ENCODE measurements at regions not wholly inside any gene's neighbourhood (a gene's known extent, or its start where the extent isn't known, plus 50 kb on each side); places are given as distances from the start of the nearest gene placed in this dataset.
"Not testable (repeated sequence)": the region's sequence is repeated elsewhere in the genome, so short reads cannot be mapped to it uniquely, and the experiment has no call there.

DNA sequence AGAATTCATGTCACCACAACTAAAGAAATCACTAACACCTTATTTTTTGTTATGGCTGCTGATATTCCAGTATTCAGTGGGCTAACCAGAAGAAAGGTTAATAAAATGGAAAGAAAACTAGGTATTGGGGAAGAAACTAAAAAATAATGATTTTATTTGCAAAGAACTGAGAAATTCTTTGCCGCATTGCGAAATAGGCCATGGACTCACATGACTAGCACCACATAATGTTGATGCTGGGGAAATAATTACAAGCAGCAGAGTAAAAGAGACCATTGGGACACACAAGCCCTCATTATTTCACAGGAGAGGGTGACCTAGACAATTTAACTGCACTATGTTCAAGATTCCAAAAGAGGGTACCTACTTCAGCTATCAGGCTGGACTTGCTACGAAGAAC is 1411.5 kb downstream of the SLITRK5 start:
- no peak for DNase-seq

DNA sequence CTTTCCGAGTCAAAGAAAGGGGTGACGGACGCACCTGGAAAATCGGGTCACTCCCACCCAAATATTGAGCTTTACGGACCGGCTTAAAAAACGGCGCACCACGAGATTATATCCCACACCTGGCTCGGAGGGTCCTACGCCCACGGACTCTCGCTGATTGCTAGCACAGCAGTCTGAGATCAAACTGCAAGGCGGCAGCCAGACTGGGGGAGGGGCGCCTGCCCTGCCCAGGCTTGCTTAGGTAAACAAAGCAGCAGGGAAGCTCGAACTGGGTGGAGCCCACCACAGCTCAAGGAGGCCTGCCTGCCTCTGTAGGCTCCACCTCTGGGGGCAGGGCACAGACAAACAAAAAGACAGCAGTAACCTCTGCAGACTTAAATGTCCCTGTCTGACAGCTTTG is 1416.9 kb downstream of the SLITRK5 start:
- DNase-seq = not testable (repeated sequence)

DNA sequence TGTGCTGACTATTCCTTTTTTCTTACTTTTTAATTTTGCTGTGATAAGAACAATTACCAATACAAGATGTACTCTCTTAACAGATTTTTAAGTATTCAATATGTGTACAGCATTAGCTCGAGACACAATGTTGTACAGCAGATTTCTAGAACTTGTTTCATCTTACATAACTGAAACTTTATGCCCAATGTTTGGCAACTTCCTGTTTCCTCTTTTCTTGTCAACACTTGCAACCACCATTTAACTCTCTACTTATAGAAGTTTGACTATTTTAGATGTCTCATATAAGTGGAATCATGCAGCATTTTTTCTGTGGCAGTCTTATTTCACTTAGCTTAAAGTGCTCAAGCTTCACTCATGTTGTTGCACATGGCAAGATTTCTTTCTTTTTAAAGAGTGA is 1426.8 kb downstream of the SLITRK5 start:
- DNase-seq = no peak

DNA sequence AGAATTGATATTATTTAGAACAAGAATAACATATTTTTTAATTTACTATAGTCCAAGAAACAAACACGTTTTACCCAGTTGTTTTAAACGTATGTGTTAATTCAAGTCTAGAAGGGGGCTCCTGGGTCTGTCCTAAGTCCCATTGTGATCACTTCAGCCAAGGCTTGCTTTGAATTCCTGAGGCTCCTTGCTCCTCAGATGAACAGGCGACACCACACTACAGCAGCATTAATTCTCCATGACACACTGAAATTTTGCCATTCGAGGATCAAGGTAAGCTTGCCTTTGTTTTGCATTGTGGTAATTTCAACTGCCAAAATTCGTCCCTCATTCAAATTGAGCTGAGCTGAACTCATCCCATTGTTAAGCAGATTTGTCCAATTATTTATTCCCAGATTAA is 1442.6 kb downstream of the SLITRK5 start:
- no peak for DNase-seq

DNA sequence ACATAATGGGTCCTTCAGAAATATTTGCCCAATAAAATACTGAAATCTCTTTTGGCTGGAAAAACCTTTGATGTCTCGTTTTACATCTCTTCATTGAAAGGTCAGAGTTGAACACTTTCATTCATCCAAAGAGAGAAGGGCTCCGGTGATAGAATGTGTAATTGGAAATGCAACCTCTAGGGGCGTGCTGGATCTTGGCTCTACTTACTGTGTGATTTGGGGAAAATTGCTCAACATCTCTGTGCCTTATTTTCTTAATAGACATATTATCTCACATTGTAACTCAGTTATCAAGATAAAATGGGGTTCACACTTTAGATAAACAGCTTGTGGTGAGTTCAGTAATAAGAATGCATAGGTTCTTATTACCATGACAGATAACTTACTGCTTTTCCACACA is 1444.1 kb downstream of the SLITRK5 start:
- no peak for DNase-seq

DNA sequence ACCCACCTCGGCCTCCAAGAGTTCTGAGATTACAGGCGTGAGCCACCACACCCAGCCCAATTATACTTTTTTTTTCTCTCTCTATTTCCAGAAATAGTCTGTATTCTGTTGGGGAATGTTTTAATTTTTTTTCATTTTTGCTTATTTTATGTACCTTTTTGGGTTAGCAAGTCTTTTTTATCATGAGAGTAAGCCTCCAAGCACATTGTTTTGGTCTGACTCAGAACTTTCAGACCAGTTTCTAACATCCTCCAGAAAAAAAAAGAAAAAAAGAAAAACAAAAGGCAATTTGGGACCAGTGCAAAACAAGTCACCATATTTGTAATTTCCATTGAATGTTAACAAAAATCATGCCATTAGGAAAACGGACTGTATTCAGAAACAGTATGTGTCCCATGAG is 1465.5 kb downstream of the SLITRK5 start:
- DNase-seq = no peak

DNA sequence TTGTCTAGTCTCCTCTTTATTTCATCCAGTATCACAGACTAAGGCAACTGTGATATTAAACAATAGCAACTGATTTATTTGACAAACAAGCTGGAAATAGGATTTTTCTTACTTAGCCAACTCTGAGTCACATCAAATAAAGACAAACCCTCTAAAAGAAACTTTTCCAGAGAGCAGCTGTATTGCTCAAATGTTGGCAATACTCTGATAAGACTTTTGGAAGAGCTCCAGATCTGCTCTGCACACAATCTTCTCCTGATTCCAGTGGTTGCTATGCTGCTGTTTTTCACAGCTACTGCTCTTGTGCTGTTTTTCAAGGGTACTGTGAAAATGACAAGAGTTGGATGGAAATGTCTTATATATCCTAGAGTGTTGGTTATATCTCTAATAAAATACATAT is 1479.2 kb downstream of the SLITRK5 start:
- no peak for DNase-seq

DNA sequence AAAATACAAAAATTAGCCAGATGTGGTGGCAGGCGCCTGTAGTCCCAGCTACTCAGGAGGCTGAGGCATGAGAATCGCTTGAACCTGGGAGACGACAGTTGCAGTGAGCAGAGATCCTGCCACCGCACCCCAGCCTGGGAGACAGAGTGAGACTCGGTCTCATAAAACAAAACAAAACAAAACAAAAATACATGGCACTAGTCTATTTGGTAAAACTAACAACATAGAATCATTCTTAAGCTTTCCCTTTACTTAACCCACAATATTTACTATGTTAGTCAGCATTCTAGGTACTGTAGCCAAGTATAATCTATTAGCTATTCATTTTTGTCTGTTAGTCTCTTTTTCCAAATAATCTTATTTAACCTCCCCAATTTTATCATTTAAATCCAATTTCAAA is 1482.8 kb downstream of the SLITRK5 start:
- DNase-seq = no peak

DNA sequence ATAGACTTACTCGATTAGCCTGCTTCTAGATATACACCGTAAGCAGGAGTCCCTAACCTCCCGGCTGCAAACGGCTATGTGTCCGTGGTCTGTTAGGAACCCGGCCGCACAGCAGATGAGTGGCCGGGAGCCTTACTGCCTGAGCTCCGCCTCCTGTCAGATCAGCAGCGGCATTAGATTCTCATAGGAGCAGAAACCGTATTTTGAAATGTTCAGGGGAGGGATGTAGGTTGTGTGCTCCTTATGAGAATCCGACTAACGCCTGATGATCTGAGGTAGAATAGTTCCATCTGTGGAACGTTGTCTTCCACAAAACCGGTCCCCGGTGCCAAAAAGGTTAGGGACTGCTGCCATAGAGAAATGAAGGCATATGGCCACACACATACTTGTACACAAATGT is 1491.9 kb downstream of the SLITRK5 start:
- no peak for DNase-seq

DNA sequence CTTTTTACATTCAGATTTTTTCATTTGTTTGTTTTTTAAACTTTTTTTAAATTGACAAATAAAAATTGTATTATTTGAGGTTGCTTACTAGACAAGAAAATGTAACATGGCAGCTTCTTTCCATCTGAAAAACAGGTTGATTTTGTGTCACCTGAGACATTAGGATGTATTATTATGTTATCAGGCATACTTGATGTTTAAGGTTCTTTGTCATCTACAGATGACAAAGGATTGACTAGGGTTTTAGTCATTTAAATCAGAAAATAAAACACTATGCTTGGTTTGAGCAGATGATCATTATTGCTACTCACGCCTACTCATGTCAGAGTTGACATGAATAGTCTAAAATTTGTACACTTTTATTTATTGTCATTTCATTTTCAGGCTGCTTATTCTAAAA is 1494.5 kb downstream of the SLITRK5 start:
- no peak for DNase-seq

DNA sequence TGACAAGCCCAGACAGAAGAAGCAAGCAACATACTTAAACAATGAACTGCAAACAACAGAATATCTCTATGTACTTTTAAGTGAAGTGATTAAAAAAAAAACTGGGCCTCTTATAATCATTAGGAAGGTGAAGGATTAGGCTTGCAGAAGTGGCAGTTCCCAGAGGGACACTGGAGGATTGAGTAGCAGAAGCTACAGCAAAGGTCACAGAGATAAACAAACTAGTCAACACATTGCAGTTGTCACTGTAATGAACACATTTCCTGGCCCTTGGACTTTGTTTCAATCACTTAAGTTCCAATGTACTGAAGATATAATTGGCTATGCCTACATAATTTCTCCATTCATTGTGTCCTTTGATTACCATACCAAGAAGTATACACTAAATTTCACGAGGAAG is 1498.8 kb downstream of the SLITRK5 start:
- DNase-seq = no peak

DNA sequence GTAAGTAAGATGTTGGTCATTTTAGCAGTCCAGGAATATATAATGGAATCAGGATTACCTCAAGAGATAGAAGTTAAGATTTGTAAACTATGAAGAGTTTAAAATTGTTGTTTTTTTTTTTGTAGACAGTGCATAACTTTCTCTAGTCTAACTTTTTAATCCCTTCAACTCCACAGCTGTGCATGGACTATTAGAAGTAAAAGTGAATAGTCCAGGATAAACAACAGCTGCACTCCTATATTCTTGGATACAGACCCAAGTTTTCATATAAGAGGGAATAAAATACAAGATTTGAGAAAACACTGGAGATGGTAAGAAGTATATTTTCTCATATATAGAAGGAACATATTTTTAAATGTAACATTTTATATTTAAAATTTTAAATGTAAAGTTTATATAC is 1509.9 kb downstream of the SLITRK5 start:
- DNase-seq = no peak

DNA sequence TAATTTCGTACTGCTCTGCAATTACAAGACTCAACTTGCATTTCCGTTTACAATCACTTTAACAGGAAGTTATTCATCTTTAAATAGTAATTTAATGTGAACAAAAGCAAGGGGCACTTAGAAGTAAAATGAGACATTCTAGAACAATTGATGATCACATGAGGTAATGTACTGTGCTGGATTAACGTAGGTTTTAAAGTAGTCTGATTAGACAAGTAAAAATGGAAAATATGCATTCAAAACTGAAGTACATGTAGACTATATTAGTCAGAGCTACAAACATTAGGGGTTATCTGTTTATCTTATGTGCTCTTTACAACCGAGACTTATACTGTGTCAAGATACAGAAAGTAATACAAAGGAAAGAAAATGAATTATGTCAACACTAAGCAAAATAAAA is 1528.0 kb downstream of the SLITRK5 start:
- no peak for DNase-seq

DNA sequence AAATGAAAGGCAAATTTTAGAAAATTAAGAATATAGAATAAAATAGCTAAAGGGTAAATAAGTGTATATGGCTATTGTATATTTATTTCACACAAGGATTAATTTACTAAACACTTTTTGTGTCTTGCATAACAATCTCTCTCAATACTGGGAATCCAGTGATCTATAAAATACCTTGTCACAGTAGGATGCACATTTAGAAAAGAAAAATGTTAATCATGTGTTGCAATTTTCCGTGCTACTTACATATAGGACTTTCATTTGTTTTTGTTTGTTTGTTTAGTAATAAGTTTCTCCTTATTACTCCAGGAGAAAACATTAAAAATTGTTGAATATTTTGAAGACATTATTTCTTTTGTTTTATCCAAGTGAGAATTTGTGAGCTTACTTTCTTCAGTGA is 1533.3 kb downstream of the SLITRK5 start:
- no peak for DNase-seq

DNA sequence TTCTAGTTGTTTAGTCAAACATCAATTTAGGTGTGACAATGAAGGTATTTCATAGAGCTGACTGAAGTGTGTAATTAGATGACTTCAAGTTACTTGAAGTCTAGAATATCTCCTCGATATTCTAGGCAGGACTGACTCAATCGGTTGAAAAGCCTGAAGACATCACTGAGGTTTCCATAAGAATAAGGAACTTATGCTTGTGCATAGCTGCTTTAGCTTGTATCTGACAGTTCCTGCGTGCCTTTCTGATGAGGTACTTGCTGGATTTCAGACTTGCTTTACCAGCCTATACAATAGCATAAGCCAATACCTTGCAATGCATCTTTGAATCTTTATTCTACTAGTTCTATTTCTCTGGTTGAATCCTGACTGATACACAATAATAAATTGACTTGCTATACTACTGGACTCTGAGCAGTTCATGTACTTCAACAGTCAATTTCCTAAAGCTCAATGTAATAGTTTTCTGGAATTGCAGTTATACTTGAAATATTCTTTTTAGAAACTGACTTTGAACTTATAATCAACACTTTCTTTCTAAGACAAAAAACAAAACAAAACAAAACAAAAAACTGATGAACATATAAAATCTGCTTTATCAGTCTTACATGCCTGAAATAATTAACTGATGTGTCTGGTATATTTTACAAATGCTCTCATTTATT is 1534.8 kb downstream of the SLITRK5 start:
- DNase-seq = no peak

DNA sequence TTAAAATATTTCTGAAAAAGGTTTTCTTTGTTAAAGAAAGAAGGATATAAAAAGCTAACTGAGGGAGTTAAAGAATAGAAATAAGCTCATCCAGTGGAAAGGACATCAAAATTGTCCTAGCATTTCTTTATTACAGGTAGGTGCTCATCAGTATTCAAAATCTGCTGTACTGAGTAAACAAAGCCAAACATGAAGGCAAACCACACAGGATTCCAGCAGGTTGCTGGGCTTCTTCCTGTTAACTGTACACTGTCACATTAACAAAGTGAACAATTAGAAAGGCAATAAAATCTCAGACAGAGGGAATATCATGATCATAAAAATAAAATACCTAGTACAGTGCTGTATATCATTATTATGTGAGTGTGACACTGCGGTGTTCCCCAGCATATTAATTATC is 1541.0 kb downstream of the SLITRK5 start:
- DNase-seq = no peak

DNA sequence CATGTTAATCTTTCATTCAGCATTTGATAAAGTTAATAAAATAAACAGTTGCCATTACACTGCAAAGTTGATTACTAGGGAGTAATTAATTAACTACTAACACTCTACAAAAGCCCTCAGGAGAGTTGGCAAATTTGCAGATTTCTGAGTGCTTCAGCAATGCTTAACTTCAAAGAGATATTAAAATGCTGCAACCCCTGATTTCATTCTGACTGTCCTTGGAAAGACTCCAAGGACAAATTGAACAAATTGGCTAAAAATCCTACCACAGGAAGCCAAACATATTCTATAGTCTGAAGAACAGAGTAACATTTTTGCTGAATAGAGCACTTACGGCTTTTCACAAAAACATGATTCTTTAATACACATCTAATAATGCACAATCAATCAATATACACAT is 1543.0 kb downstream of the SLITRK5 start:
- DNase-seq = no peak

DNA sequence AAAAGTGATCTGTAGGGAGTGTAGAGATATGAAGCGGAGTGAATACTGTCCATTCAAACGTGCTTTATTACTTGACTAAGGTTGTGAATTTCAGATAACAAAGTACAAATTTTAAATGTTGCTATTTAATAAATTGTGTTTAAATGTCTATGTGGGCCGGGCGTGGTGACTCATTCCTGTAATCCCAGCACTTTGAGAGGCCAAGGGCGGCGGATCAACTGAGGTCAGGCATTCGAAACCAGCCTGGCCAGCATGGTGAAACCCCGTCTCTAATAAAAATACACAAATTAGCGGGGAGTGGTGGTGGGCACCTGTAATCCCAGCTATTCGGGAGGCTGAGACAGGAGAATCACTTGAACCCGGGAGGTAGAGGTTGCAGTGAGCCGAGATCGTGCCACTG is 1544.1 kb downstream of the SLITRK5 start:
- DNase-seq = not testable (repeated sequence)

DNA sequence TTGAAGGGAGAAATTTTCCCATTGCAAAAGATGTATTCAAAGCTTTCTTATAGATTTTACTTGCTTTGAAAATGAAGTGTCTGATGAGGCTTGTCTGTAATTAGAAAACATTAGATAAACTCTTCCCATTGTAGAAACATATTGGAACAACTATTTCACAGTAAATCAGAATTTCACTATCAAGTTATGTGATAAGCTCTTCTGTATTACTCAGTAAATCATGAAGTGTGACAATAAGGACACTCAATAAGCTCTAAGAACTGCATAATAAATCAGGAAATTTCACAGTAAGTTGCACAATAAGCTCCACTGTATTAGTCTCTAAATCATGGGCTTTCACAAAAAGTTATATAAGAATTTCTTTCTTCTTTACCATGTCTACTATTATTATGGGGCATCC is 1546.6 kb downstream of the SLITRK5 start:
- DNase-seq = no peak

DNA sequence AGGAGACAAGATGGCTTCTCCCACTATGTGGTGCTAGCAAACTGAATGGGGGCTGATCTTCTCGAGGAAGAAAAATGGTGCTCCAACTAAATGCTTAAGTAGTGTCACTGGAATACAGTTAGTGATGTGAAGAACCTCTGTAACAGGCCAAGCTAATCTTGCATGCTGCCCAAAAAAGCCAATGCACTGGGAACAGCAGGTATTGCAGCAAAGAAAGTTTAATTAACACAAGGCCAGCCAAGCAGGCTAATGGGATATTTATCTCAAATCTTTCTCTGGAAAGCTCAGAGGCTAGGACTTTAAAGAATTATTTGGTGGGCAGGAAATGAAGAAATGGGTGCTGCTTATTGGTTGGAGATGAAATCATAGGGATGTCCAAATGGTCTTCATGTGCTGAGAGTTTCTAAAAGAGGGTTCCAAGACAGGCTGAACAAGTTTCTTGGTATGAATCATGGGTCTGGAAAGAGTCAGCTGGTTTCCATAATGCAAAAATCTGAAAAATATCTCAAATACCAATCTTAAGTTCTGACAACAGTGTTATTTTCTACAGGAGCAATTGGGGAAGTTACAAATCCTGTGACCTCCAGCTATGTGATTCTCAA is 1550.5 kb downstream of the SLITRK5 start:
- no peak for DNase-seq

DNA sequence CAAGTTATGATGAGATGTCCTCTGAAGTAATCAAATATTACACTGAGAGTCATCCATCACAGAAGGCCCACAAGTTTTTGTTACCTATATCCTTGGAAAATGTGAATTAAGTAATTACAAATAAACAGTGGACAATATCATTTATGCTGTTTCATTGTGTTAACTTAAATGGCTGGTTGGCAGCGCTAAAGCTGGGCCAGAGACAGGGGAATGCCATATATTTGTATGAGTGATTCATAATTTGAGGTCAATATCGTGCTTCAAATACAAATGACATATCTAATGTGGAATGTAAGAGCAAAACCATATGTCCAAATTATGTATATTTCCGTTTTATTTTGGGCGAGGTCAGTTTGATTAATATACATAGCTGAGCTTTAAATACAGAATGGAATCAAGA is 1556.2 kb downstream of the SLITRK5 start:
- DNase-seq = no peak

DNA sequence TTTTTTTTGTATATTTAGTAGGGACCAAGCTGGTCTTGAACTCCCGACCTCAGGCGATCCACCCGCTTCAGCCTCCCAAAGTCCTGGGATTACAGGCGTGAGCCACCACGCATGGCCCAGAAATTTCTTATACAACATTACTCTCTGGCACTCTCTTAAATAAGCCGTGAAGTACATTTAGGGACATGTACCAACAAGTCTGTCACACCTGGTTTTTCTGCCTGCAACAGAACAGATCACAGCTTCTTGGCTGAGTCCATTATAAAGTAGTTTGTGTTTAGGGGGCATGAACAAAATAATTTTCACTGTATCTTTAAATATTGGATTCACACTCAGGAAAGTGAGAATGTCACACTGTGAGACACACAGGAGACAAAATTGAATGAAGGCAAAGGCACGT is 1567.3 kb downstream of the SLITRK5 start:
- DNase-seq = no peak

DNA sequence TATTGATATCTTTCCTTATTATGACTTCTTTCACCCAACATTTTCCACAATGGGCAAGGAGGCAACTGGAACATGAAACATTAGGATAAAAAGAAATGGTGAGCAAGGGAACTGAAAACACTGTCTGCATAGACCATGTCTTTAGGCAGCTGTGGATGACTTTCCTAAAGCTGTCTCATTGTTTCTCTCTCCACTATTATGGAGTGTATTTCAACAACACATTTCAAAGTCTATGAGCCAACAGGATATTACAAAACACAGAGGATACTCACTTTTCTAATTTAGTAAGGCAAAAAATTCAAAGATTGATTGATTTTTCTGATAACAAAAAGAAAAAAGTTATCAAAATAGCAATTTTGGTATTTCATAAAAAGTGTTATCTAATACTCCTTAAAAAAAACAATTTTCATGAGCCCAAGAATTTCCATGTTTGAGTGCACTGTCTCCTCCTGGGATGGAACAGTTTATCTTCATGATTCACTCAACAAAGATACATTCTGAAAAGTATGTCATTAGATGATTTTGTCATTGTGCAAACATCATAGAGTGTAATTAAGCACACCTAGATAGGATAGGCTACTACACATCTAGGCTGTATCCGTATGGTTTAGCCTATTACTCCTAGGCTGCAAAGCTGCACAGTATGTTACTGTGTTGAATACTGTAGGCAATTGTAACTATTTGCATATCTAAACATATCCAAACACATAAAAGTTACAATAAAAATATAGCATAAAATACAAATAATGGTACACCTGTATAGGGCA is 1568.4 kb downstream of the SLITRK5 start:
- DNase-seq = no peak

DNA sequence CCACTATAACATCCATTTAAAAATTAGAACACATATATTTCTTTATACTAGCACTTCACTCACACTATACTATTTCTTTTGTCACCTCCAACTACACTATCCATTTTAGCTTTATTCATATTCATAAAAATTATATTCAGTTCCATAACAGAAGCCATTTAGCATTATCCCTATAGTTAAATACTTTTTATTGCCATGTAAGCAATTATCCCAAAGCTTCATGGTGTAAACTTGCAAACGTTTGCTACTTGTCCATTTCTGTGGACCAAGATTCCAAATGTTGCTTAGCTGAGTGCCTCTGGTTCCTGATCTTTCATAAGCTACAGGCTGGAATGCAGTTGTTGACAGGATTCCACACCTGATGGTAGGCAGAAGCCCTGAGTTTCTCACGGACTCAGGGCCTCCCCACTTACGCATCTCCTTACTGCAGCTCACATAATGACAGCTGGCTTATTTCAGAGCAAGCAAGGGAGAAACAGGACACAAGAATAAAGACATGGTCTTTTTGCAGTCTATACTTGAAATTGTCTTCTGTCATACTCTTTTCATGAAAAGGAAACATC is 1584.8 kb downstream of the SLITRK5 start:
- DNase-seq = no peak

Measured in right forelimb (tissue), 1 donor.